C4-2B (cell line): ENCODE measurements at regions not wholly inside any gene's neighbourhood (a gene's known extent, or its start where the extent isn't known, plus 50 kb on each side); places are given as distances from the start of the nearest gene placed in this dataset.

ENCODE experiments used
- ZFX ChIP-seq: fragments of 450-650 bp; IDR thresholded peaks from 2 replicates; pipeline ENCODE4 v1.6.1; 2017
- TF ChIP-seq, protein P1 (sequence below): fragments of 450-650 bp; conservative IDR thresholded peaks from 2 replicates; pipeline ENCODE4 v1.5.1; 2017; ENCODE audit warnings: mild to moderate bottlenecking

DNA sequence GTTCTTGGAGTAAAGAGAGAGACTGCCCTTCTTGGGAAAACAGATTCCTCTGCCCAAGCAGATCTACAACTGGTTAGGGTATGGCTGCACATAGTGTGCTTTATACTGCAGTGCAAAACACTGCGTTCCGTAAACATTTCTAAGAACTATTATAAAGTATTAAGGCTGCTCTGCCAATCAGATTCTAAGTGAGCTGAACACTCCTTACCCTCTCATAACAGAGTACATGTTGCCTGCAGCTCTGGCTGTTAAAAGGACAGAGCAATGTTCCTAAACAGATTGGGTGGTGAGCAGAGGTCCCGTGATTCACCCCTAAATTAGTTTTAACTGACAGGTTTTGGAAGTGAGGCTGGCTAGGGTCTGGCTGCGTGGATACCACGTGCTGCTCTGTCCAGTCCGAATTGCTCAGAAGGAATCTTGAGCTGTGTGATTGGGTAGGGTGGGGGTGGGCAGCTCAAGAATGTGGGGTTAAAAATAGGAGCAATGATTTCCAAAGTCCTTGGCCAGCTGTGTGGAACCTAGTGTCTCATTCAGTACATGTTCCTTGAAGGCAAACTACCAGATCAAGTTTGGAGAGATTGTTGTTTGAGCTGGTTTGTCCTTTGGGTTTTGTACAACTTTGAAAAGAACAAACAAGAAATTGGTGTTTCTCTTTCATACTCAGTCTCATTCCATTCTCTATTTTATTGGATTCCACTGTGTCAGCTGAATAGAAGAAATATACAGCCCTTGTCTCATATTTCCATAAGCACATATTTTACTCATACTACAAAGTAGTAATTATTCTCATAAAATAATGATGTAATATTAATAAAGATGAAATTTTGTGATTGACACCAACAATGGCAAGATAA, 497.6 kb upstream of the CD180 start:
- TF ChIP-seq, protein P1, sequence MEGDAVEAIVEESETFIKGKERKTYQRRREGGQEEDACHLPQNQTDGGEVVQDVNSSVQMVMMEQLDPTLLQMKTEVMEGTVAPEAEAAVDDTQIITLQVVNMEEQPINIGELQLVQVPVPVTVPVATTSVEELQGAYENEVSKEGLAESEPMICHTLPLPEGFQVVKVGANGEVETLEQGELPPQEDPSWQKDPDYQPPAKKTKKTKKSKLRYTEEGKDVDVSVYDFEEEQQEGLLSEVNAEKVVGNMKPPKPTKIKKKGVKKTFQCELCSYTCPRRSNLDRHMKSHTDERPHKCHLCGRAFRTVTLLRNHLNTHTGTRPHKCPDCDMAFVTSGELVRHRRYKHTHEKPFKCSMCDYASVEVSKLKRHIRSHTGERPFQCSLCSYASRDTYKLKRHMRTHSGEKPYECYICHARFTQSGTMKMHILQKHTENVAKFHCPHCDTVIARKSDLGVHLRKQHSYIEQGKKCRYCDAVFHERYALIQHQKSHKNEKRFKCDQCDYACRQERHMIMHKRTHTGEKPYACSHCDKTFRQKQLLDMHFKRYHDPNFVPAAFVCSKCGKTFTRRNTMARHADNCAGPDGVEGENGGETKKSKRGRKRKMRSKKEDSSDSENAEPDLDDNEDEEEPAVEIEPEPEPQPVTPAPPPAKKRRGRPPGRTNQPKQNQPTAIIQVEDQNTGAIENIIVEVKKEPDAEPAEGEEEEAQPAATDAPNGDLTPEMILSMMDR = no peak
- TF ChIP-seq ZFX = no peak
